ENCODE measurements at regions not wholly inside any gene's neighbourhood (a gene's known extent, or its start where the extent isn't known, plus 50 kb on each side); places are given as distances from the start of the nearest gene placed in this dataset.
"Not testable (repeated sequence)": the region's sequence is repeated elsewhere in the genome, so short reads cannot be mapped to it uniquely, and the experiment has no call there.

DNA sequence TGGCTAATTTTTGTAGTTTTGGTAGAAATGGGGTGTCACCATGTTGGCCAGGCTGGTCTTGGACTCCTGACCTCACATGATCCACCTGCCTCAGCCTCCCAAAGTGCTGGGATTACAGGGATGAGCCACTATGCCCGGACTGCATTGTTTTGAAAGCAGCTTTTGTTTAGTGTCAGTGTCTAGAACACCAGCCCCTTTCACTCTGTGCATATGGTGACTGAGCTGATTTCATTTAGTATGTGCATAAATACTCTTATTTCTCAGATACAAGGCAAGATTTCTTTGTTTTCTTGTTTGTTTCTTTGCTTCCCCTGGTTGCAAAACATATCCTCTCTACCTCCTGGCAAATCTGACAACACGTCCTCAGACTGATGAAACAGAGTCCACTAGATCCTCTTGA lies 152.8 kb upstream of the CHD6 start:
- H3K4me3 ChIP-seq (ENCODE audit: low read length): no peak overlapping the region
- TF ChIP-seq ZNF274 (IDR thresholded peaks at IDR 0.05; ENCODE audit: low read depth, low read length): no peak

GRCh38 chr20:41770427-41770826 lies 152.2 kb upstream of the CHD6 start:
- H3K4me3 ChIP-seq (ENCODE audit: low read length): no peak overlapping the region
- TF ChIP-seq ZNF274 (IDR thresholded peaks at IDR 0.05; ENCODE audit: low read depth, low read length): no peak

DNA sequence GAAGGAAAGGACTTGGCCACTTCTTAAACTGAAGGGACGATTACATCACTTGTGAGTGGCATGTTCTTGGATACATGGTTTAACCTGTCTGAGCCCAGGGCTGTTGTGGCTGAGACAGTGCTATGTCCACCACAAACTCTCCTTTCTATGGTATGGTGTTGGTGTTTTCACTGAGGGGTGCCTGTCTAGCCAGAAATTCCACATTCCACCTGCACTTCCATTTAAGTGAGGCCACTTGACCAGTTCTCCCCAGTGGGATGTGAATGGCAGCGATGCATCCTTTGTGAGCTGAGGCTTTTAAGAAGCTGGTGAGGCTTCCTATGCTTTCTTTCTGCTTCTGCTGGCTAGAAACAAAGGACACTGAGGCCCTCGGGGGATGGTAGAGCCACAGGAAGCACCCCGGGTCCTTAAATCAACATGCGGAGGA lies 151.4 kb upstream of the CHD6 start:
- no peak for TF ChIP-seq ZNF274 (IDR thresholded peaks at IDR 0.05; ENCODE audit: low read depth, low read length)

GRCh38 chr20:41750137-41750536 lies 132.0 kb upstream of the CHD6 start:
- TF ChIP-seq ZNF274 (IDR thresholded peaks at IDR 0.05; ENCODE audit: low read depth, low read length): no peak

More for the DNA sequence above, 151.4 kb upstream of the CHD6 start:
- H3K4me3 ChIP-seq (ENCODE audit: low read length): no peak overlapping the region

DNA sequence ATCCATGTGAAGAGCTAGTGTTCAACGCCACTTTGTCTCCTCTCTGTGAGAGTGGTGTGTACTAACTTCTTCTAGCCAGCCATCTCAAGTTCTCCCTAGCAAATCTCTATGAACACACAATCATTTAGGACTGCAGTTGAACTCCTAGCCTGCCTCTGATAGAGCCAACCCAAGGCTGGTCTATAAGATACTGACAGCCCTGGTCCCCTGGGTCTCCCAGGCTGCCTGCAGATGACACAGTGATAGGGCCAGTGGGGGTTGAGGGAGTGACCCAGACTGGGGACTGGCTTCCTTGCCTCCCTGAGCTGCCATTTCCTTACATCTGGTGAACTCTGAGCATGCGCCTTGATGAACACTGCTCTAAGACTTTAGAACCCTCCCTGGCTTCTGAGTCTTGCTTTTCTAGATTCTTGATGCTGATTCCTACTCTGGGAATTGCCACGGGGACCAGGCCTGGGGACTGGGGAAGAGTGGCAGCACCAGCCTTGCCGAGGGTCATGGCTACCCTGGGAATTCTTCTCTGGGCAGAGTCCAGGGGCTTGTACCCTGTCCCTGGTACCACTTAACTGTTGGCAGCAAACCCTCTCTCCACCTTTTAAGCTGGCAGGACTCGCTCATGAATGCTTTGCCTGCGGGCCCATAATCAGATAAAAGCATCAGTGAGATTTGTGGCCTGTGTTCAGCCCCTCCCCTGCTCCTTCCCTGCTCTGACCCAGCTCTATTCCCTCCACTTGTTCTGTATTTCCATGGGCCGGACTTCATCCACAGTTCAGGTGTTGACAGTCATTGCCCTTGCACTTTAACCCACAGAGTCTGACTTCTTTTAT lies 130.8 kb upstream of the CHD6 start:
- TF ChIP-seq ZNF274 (IDR thresholded peaks at IDR 0.05; ENCODE audit: low read depth, low read length): no peak
- no peak overlapping the region for H3K4me3 ChIP-seq (ENCODE audit: low read length)

More at GRCh38 chr20:41750137-41750536, 132.0 kb upstream of the CHD6 start:
- no peak overlapping the region for H3K4me3 ChIP-seq (ENCODE audit: low read length)

- H3K4me3 ChIP-seq (ENCODE audit: low read length): no peak overlapping the region
- no peak for TF ChIP-seq ZNF274 (IDR thresholded peaks at IDR 0.05; ENCODE audit: low read depth, low read length)
Observed at GRCh38 chr20:41748051-41748450, 129.9 kb upstream of the CHD6 start.

GRCh38 chr20:41747226-41747625 lies 129.0 kb upstream of the CHD6 start:
- no peak for TF ChIP-seq ZNF274 (IDR thresholded peaks at IDR 0.05; ENCODE audit: low read depth, low read length)
- H3K4me3 ChIP-seq (ENCODE audit: low read length): no peak overlapping the region

GRCh38 chr20:41746635-41747034 lies 128.5 kb upstream of the CHD6 start:
- no peak overlapping the region for H3K4me3 ChIP-seq (ENCODE audit: low read length)
- no peak for TF ChIP-seq ZNF274 (IDR thresholded peaks at IDR 0.05; ENCODE audit: low read depth, low read length)

GRCh38 chr20:41738604-41739206 lies 120.5 kb upstream of the CHD6 start:
- no peak for TF ChIP-seq ZNF274 (IDR thresholded peaks at IDR 0.05; ENCODE audit: low read depth, low read length)
- H3K4me3 ChIP-seq (ENCODE audit: low read length): no peak overlapping the region

GRCh38 chr20:41735949-41736348 lies 117.8 kb upstream of the CHD6 start:
- no peak overlapping the region for H3K4me3 ChIP-seq (ENCODE audit: low read length)
- no peak for TF ChIP-seq ZNF274 (IDR thresholded peaks at IDR 0.05; ENCODE audit: low read depth, low read length)

DNA sequence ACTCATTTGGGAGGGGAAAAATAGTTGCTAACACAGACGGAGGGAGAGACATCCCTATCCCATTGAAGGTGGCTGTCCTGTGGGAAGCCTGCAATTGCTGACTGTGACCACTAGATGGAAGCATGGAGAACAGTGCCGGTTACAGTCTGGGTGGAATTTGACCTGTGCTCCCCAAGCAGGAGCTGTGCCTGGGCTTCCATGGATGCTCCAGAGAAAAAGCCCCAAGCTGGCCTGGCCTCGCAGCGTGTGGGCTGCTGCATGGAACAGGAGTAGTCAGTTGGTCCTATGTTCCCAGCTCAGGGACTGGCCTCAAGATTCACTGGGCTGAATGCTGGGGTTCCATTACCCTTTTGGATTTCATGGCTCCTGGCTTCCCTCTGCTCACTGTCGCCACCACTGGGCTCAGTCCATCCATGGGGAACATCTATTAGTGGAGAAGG lies 116.3 kb upstream of the CHD6 start:
- TF ChIP-seq ZNF274 (IDR thresholded peaks at IDR 0.05; ENCODE audit: low read depth, low read length): no peak
- H3K4me3 ChIP-seq (ENCODE audit: low read length): no peak overlapping the region

DNA sequence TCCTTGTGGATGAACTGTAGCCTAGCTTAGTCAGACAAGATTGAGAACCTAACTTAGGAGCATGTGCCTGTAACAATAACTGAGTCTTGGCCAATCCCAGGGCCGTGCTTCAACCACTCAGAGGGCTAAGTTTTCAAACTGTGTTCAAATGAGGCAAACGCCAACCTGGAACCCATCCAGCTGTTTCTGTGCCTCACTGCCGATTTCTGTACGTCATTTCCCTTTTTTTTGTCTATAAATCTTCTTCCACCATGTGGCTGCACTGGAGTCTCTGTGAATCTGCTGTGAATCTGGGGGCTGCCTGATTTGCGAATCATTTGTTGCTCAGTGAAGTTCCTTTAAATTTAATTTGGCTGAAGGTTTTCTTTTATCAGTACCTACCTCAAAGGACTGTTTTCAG lies 115.0 kb upstream of the CHD6 start:
- no peak overlapping the region for H3K4me3 ChIP-seq (ENCODE audit: low read length)
- TF ChIP-seq ZNF274 (IDR thresholded peaks at IDR 0.05; ENCODE audit: low read depth, low read length): no peak

- H3K4me3 ChIP-seq (ENCODE audit: low read length): not testable (repeated sequence)
Observed at GRCh38 chr20:41731198-41731597, 113.0 kb upstream of the CHD6 start.

DNA sequence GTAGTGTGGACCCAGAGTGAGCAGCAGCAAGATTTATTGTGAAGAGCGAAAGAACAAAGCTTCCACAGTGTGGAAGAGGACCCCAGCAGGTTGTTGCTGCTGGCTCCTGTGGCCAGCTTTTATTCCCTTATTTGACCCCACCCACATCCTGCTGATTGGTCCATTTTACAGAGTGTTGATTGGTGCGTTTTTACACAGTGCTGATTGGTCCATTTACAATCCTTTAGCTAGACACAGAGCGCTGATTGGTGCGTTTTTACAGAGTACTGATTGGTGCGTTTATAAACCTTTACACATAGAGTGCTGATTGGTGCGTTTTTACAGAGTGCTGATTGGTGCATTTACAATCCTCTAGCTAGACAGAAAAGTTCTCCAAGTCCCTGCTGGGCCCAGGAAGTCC lies 109.5 kb upstream of the CHD6 start:
- not testable (repeated sequence) for H3K4me3 ChIP-seq (ENCODE audit: low read length)

DNA sequence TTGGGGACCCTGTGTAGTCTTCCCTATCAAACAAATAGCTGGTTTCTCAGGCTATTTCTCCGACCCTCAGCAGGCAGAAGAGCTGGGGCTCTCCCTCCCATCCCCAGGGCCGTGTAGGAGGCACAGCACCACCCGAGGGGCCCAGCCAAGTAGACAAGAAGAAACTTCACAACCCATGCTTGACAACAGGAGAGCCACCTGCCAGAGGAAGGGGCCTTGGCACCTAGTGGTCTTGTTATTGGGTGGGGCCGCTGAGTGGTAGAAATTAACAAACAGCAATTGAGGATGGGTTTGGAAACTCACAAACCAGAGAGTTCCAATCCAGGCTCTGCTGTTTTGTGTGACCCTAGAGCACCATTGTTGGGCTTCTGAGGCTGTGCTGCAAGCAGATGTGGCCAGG lies 108.5 kb upstream of the CHD6 start:
- H3K4me3 ChIP-seq (ENCODE audit: low read length): no peak overlapping the region
- TF ChIP-seq ZNF274 (IDR thresholded peaks at IDR 0.05; ENCODE audit: low read depth, low read length): no peak

All from GM08714 (cell line).